Renal cortical epithelial cell (primary cell): ENCODE measurements at regions not wholly inside any gene's neighbourhood (a gene's known extent, or its start where the extent isn't known, plus 50 kb on each side); places are given as distances from the start of the nearest gene placed in this dataset.

Experiments used
- DNase-seq: peaks from one replicate; pipeline ENCODE4 v3.0.0-alpha.2; 2011; ENCODE audit warnings: low read depth

GRCh38 chr22:49305214-49305965, 522.3 kb downstream of the BRD1 start:
- DNase-seq = no peak

DNA sequence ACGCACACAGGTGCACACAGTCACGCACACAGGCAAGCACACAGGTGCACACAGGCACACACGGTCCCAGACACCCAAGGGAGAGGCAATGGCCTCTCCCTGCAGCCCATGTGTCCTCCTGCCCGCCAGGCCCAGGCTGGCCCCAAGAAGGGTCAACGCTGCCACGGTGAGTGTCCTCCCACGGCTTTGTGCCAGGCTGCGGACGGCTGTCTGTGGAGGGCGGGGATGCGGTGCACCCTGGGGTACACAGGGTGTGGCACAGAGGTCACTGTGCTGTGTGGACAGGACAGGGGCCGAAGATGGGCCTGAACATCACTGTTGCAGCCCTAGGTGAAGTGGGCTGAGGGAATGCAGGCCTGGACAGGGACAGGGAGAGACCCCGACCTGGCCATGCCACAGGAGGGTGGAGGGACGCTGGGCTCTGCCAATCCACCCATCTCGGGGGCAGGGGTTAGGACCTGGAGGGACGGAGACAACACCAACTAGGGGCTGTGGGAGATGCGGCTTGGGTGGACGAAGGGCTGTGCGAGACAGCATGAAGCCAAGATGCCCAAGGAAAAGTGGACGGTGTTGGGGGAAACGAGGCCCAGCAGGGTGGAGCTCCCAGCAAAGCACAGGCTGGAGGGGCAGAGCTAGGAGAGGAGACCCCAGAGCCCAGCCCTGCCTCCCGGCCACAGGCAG, 523.8 kb downstream of the BRD1 start:
- no peak for DNase-seq

- no peak for DNase-seq
These were observed 524.5 kb downstream of the BRD1 start for GRCh38 chr22:49303061-49303735.

DNA sequence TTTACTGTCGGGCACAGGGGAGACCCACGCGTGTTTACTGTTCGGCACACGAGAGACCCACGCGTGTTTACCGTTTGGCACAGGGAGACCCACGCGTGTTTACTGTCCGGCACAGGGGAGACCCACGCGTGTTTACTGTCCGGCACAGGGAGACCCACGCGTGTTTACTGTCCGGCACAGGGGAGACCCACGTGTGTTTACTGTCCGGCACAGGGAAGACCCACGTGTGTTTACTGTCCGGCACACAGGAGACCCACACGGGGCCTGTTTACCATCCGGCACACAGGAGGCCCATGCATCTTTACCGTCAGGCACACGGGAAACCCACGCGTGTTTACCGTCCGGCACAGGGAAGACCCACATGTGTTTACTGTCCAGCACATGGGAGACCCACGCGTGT, 525.1 kb downstream of the BRD1 start:
- no peak for DNase-seq

- no peak for DNase-seq
These were observed 525.6 kb downstream of the BRD1 start for GRCh38 chr22:49302150-49302460.

DNA sequence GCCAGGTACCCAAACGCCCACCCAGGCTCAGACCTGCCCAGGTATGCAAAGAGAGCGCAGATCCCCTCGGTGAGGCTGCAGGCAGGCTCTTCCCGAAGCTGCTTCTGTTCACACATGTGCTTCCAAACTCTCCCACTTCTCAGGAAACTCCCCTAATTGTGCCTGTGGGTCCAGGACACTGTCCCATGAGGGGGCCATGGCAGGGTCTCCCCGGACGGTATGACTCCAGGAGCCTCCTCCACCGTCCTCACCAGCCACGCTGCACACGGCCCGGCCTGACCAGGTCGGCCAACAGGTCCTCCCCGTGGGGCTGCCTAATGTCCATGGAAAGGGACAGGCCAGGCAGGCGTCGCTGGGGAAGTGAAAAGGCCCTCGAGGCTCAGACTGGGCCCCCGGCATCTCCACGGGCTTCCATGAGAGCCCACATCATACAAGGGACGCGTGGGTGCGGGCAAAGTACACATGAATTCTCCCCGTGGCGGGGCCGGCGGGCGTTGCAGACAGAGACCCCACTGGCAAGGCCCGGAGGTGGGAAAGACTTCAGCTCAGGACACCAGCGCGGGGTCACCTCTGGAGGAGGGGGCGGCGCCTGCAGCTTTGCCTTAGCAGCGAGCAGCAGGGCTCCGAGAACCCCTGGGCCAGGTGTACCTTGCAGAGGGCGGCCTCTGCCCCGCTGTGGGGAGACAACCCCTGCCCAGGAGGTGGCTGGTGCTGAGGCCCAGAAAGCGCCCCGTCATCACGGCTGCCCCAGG, 526.1 kb downstream of the BRD1 start:
- DNase-seq = no peak

DNA sequence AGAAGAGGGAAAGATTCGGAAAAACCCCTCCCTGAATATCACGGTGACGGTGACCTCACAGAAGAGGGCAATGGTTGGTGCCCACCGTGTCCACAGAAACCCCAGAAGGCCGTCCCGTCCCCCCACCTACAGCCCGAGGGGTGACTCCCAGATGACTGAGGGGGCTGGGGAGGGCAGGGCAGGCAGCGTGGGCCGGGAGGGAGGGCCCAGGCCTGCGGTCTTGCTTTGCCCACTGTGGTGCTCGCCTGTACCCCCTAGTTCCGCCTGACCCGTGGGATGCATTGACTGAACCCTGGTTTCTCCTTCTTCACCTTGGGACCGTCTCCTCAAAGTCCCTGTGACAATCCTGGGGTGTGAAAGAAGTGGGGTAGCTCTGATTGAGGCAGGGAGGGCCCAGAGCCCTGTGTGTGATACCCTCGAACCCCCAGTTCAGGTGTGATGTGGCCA, 526.7 kb downstream of the BRD1 start:
- DNase-seq = no peak

- no peak for DNase-seq
These were observed 527.4 kb downstream of the BRD1 start for GRCh38 chr22:49300241-49300640.

DNA sequence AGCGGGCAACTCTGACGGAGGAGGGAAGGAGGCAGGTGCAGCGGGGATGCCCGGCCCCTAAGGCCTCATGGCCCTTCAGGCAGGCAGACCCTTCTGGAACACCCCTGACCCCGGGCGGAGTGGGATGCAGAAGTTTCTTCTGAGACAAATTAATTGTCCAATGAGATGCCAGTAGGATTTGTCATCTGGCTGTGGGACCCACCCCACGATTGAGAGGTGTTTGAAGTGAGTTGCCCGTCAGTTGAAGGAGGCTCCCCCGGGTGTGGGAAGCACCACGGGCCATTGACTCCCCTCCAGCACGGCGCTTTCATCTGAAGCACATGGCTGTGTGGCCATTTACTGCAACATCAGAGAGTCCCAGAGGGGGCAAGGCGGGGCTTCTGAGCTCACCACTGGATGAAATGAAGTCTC, 527.8 kb downstream of the BRD1 start:
- DNase-seq = no peak

DNA sequence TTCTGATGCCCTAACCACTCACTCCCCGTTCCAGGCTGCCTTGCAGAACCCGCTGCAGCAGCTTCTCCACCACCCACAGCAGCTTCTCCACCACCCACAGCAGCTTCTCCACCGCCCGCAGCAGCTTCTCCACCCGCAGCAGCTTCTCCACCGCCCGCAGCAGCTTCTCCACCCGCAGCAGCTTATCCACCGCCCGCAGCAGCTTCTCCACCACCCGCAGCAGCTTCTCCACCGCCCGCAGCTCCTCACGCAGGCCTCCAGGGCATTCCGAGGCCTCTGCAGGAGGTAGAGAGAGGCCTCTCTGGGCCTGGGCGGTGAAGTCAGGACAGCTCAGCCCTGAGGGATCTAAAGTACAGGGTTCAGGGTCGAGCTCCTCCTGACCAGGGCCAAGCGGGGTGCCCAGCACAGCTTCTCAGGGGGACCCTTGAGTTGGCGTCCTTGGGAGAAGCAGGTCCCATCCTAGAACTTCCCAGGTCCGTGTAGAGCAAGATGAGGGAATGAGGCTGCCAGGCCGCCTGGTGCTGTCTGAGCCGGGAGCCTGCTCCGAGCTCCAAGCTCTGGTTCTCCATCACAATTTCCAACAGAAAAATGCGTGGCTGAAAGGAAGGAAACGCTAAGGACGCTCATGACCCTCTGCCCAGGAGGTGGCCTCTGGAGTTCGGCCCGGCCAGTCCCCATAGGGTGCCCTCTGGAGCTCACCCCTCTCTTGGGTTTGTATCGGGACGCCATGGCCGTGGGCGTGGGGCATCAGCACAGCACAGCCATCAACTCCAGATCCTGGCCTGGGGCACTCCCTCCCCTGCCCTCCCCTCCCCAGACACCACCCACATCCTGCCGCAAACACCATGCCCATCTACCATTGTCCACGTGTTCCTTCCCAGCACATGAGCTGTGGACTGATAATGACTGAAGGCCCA, 528.6 kb downstream of the BRD1 start:
- DNase-seq = no peak

DNA sequence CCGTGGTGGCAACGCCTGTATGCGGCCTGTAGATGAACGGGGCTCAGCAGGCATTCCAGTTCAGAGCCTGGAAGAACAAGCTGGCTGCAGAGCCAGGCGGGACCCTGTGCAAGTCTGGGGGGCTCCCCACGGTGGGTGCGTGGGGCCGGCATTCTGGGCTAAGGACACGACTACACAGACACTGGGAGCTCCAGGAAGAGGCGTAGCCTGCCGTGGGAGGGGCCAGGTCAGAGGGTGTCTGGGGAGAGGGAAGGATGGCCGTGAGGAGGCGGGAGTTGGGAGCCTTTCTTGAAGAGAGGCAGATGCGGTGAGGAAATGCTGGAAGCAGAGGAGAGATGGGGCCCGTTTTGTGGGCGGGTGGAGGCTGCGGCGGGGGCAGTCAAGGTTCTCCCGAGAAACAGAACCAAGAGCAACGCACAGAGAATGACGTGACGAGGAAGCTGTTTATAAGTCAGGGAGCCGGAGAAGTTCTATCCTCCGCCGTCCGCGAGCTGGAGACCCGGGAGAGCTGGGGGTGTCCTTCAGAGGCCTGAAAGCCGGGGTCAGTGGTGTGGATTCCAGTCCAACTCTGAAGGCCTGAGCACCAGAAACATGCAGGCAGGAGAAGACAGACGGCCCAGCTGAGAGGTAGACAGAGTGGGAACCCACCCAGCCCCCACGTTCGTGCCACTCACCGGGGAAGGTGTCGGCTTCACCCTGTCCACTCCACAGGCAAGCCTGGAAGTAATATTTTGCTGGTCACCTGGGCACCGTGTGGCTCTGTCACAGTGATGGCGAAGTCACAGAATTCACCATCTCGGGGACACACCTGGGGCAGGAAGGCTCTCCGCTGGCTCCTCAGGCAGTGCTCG, 529.6 kb downstream of the BRD1 start:
- DNase-seq = no peak

GRCh38 chr22:49297286-49297870, 530.3 kb downstream of the BRD1 start:
- no peak for DNase-seq

GRCh38 chr22:49296561-49296960, 531.1 kb downstream of the BRD1 start:
- DNase-seq = no peak

- no peak for DNase-seq
These were observed 531.7 kb downstream of the BRD1 start for GRCh38 chr22:49295851-49296560.

DNA sequence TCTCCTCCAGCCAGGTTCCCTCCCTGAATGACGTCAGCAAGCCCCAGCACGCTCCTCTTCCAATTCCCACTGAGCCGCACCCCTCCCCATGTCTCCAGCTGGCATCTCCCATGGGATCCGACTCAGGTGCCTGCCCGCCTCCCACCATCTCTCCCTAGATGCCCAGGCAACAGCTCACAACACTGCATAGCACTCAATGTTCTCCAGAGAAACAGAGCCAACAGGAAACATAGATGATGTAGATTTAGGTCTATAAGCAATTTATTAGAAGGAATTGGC, 532.3 kb downstream of the BRD1 start:
- DNase-seq = no peak

GRCh38 chr22:49294656-49295464, 532.8 kb downstream of the BRD1 start:
- no peak for DNase-seq

DNA sequence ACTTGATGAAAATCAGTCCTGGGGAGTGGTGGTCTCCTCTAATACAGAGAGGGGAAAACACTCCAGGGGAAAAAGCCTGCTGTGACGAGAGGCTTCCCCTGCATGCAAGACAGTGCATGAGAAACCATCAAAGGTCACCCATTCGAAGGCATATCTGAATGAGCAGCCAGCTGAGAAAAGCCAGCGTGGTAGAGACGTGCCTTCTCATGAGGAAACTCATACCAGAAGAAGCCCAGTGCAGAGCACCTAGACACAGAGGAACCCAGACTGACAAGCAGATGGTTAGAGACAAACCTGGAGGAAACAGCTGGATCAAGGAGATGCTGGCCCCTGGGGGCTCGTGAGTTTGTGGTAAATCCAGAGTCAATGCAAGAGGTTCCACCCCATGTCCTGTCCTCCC, 534.8 kb downstream of the BRD1 start:
- no peak for DNase-seq

- no peak for DNase-seq
These were observed 535.9 kb downstream of the BRD1 start for GRCh38 chr22:49291781-49292180.

DNA sequence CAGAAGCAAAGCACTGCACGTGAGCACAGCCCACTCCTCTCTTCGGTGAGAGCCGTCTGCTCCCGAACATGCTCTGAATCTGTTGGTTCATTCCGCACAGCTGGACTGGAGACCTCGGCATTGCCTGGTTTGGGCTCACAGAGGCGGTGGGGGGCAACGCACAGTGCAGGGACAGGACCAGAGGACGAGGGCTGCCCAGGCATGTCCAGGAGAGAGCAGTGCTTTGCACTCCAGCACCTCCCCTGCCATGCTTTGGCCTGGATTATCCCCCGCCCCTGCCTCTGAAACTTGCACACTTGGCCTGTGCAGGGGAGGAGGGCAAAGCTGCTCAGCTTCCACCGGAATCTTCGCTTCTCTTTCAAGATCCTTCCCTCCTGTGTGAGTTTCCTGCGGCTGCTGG, 536.5 kb downstream of the BRD1 start:
- DNase-seq = no peak
